GM19468 (cell line): ENCODE measurements at regions not wholly inside any gene's neighbourhood (a gene's known extent, or its start where the extent isn't known, plus 50 kb on each side); places are given as distances from the start of the nearest gene placed in this dataset.

Experiments used
- ATAC-seq: cut with Tn5 transposase; IDR thresholded peaks from one replicate; pipeline ENCODE4 v1.9.1; 2021; ENCODE audit warnings: mild to moderate bottlenecking, moderate library complexity, moderate number of reproducible peaks; ENCODE audit not compliant: unreplicated experiment; ENCODE audit errors: extremely low read depth

DNA sequence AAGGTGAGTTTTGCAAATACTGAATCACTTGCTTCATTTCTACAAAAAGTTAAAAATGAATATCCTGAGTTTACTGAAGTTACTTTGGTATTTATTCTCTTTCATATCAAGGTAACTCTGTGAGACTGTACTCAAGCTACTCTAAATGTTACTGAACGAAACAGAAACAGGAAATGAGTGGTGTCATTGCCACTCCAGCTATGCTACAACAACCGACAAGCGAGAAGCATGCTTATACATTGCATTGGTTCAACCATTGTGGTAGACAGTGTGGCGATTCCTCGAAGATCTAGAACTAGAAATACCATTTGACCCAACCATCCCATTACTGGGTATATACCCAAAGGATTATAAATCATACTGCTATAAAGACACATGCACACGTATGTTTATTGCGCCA lies 313.2 kb upstream of the THBS1 start:
- no peak for ATAC-seq

DNA sequence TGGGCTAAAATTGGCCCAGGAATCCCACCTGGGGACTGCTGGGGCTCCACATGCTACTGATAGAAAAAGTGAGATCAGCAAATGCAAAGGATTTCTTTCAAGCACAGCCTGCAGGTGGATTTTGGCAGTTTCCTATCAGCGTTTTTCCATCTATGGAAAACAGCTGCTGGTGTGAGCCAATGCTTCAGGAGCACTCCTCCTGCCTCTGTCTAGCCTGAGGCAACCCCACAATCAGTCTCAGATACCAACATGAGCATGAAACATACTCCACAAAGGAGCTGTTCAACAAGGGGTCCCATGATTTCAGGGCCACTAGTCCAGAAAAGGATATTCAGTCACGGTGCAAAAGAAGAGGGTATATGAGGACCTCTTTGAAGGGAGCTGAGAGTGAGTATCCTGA lies 311.5 kb upstream of the THBS1 start:
- no peak for ATAC-seq

DNA sequence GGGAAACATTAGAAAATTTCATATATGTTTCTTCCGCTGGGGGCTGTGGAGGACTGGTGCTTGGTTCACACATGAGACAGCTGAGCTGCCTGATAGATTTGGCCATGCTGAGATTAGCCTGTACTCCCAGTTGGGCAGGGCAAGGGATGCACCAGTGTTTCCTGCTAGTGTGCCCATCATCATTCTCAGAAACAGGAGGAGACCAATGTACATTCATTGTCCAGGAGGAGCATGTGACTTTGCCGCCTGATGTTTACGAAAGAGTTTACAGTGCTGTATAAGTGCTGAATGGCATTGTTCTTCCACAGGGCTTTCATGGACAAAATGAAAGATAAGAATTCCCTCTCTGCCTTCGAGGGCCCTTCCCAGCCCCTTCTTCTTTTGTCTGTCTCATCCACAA lies 311.1 kb upstream of the THBS1 start:
- no peak for ATAC-seq

DNA sequence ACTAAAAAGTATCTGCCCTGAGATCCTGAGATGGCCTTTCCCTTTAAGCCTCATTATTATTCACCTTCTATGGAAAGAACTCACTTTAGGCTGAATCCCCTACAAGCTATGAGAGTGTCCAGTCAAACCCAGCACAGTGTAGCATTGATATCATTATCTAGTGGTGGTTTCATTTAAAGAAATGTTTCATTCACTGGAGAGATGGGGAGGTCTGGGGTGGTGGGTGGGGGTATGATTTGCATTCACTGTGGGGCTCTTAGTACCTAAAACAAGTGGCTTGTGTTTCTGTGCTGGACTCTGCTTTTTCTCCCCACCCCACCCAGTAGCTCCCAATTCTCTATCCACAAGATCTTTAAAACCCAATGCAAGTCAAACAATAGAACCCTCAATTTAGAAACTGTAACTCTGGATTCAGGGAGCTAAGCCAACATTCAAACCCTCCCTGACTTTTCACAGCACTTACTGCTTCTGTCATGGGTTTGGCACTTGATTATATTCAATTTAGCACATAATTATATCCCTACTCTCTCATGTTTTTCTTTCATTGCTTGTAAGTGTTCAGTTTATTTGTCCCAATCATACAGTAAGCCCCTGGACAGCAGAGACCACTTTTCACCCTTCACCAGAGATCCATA lies 310.5 kb upstream of the THBS1 start:
- ATAC-seq = no peak

DNA sequence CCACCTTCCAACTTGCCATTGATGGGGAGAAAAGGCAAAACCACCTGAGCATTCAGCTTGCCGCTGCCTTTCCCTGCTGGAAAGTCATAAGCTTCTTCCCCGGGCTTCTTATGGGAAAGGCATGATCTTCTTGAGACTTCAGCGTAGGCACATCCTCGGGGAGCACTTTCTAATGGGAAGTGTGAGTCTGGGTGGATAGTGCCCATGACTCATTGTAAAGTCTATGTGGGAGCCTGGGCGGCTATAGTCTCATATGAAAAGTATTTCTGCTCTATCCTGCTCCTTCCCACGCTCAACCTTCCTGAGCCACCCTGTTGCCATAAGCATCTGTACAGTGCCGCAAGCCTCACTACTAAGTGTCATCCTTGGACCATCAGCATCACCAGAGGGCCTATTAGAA lies 309.9 kb upstream of the THBS1 start:
- no peak for ATAC-seq

DNA sequence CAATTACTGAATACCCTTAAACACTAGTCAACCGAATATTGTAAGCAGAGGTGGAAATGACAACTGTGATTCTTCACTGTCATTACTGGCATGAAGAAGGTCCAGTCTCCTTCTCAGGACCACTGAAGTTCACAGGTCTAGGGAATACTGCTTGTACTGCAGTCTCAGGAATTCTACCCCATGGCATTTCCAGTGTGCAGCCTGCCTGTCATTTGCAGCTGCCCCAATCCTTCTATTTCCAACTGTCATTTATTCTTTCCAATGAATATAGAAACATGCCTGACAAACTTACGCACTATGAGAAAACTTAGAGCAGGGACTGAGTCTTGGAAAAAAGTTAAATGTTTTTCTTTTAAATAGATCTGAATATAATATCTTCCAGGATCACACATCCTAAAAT lies 308.0 kb upstream of the THBS1 start:
- no peak for ATAC-seq

DNA sequence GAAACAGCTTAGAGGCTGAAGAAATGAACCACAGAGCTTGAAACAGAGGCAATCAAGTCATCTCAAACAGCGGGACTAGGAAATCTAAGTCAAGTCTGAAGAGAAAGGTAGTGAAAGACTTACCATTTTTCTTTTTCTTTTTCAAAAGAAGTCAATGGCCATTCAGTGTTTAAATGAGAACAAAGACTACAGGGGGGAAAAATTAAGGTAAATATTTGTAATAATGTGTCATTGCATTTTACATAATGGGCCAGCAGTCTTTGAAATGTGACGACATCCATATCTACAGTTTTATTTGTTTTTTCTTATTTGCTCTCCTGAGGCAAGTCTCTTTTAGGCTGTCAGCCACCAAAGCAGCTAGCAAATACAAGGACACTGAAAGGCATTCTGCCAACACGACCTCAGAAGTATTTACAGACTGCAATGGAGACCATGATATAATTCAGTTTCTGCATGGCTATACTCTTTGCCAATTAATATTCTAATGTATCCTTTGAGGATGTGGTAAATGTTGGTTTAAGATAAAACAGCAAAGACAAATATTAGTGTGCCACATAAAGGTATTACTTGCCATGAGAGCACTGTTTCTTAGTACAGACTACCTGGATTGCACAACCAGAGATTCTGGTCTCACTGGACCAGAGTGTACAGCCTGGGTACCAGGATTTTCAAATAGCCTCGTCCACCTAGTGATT lies 307.0 kb upstream of the THBS1 start:
- ATAC-seq = no peak

DNA sequence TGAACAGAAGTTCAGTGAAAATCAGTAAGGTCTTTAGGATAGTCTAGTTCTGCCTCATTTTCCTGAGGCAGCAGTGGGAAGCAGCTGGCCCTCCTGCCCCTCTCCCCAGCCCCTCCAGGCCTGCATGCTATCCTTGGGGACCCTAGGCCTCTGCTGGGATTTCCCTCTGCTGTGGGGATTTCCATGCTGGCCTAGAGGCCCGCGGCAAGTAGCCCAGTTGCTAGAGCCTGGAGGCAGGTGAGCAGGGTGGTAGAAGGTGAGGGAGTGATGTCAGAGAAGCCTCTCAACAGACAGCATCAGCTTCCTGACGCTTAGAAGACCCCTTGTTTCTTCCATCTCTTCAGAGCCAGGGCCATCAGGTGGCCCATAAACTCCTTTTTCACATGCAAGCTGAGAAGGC lies 305.8 kb upstream of the THBS1 start:
- no peak for ATAC-seq

DNA sequence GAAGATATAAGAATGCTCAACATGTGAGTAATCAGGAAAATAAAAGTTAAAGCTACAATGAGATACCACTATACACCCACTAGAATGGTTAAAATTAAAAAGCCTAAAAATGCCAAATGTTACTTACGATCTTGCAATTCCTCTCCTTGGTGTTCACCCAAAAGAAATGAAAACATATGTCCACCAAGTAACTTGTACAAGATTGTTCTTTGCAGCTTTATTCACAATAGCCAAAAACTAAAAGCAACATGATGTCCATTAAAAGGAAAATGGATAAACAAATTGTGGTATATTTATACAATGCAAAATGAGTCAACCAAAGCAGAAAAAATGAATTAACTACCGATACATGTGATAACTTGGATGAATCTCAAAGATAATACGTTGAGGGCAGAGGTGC lies 301.6 kb upstream of the THBS1 start:
- no peak for ATAC-seq

DNA sequence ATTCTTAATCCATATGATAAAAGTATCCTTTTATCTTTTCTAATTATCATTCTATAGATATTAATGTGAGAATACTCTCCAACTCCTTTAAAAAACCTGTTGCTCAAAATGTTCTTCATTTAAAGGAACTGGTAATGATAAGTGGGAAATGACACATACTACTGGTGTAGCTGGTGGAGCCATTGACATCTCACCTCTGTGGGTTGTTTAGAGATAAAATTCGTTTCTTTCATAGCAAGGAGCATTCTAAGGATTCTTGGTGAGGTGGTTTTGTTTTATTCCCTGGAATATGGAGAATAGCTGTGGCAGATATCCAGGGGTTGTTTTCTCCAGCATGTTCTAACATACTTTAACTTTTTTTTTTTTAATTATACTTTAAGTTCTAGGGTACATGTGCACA lies 299.8 kb upstream of the THBS1 start:
- no peak for ATAC-seq

DNA sequence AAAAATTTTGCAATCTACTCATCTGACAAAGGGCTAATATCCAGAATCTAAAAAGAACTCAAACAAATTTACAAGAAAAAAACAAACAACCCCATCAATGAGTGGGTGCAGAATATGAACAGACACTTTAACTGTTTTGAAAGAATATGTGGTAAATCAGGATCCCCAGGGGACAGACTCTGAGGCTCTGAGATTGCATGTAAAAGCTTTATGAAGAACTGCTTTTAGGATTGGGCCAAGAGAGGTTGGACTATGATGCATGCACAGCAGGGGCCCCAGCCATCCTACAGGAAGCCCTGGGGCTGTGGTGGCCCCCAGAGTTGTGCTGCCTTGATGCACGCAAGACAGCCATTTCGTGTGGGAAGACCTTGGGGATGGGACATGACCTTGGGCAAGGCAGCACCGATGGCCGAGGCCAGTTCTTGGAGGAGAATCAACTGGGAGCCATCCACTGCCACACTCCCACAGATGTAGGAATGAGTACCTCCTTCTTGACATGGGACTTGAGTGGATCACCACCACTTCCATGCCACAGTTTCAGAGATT lies 298.1 kb upstream of the THBS1 start:
- no peak for ATAC-seq

DNA sequence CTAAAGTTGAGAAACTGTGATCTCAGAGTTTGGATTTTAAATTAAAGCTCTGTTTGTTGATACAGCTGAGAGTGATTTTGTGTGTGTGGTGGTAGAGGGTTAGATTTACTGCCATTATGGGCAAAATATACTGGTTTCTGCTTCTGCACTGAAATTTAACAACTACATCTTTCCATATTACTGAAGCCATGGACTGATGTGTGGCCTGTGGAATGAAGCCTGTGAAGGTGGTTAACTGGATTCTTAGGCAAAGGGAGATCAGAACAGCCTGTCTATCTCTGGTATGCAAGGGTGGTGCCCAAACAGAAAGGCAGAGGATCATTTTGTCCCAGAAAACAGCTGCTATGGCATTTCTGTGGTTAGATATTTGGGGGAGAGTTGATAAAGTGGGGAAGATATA lies 297.3 kb upstream of the THBS1 start:
- ATAC-seq = no peak

DNA sequence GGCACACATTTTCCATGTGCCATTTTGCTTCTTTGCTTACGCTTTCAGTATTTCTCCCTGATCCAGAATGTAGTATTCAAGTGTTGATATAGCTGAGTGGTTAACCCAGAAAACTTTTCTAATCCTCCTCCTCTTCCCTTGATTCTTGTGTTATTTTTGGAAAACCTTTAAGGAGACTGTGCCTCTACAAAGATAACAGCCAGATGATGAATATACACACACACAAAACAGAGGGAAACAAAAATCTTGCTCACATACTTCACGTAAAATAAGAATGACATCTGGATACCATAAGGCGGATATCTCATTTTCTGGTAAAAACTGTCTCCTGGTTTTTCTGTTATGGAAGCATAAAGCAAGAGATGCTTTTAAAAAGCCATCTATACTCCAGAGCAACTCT lies 295.8 kb upstream of the THBS1 start:
- ATAC-seq = no peak

DNA sequence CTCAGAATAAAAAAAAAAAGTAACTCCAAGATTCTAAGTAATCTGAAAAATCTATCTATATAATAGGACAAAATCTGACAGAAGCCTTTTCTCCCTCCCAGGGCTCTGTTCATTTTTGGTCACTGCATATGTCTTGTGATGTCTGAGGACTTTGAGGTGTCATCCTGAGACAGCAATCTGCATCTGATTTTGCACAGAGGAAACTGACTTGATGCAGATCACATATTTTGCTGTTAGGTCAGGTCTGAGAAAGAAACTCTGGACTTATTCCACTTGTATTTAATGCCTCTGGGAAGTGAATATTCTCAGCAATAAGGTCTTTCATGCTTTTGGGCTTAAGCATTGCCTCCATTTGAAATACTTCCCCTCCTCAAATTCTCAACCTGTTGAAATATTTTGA lies 295.2 kb upstream of the THBS1 start:
- ATAC-seq = no peak

DNA sequence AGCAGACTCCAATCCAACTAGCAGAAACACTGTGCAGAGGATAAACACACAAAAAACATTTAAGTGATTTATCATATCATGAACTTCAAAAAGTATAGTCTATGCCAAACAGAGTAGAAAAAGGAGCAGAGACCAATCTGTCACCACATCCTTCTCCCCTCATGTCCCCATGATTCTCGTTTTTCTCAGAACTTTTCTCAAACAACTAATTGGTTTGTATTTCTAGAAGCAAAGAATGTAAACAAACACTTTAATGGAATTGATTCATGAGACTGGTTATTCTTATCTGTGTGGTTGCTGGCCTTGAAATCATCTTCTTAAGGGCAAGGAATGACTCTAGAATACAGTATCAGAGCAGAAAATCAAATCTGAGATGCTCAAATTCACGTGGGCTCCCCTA lies 294.2 kb upstream of the THBS1 start:
- no peak for ATAC-seq

DNA sequence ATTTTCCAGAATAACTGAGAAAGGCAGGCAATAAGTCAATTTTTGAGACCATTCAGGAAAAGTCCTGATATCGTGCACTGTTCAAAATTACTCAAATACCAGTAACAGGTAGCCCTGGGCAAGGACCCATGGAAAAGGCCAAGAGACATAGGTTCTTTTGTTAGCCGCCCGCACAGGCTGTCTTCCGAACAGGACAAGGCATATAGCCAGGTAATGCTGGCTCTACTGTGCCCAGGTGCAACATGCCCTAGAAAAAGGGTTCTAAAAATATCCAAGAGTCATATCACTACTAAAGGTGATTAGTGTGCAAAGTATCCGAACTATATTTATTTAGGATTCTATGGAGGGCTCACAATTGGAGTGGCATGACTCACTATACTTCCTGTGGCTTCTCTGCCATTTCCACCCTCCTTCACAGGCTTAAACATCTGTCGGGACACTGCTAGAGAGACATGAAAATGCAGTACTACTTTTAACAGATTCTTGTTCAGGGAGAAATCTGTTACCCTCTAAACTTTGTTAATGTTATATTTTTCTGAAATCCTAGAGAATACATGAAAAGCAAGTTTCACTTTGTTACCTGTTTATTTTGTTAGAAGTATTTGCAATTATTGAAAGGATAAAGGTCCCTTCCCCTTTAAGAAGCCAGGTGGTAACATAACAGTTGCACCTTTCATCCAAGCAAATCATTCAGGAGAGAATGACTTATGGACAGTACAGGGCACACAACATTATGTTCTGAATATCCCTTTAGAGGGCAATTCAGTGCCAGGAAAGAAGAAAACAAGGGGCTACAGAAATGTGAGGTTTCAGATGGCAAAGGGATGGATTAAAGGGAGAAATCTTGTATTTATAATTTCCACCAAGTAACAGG lies 293.3 kb upstream of the THBS1 start:
- ATAC-seq = no peak

DNA sequence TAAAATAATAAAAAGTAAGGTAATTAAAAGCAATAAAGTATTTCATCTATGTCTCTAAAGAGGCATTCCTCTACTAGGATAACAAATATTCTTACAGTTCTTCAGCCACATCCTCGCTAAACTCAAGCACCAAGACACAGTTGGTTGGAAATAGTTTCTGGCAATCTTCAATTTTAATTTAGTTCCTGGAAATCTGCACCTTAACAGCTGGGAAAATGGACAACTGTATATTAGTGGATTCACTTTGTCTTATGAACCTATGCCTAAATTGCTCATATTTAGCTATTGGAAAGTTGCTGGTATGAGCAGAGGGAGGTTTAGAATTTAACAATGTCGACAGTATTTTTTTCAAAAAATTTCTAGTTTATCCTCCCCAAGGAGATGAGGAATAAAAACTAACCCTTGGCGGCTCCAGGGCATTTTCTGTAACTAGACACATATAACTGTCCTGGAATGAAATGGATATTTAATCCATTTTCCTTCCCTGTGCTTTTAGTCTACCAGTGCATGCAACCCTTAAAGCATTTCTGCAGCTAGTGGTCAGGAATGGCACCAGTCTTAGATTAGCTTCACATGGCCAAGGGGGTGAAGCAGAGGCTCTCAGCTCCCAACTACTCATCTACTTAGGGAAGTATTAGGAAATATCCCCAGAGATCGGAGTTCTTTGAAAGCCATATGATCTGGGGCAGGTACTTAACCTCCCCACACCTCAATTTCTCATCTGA lies 290.0 kb upstream of the THBS1 start:
- ATAC-seq = no peak

DNA sequence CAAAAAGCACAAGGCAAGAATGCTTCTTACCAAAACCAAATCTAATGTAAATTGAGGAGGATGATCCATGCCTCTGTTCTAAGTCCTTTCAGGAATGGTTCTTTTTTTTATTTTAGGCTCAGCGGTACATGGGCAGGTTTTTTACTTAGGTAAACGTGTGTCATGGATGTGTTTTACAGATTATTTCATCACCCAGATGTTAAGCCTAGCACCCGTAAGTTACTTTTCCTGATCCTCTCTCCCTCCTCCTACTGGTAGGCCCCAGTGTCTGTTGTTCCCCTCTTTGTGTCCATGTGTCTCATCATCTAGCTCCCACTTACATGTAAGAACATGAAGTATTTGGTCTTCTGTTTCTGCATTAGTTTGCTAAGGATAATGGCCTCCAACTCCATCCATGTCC lies 289.2 kb upstream of the THBS1 start:
- no peak for ATAC-seq

DNA sequence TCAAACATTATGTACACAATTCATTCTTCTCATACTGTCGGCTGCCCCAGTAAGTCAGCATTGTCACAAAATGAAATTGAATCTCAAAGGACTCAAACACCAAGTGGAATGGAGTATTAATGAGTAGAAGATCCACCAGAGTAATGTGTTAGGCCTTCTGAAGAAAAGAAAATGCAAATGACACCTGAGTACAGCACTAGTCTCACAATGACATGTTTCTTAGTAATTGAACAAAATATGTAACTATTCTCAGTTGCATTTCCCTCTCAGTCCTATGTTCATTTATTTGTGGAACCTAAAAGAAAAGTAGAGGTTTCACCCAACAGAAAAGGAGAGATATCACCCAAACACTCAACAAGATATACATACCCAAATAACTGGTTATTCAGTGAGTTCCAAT lies 283.9 kb upstream of the THBS1 start:
- no peak for ATAC-seq

DNA sequence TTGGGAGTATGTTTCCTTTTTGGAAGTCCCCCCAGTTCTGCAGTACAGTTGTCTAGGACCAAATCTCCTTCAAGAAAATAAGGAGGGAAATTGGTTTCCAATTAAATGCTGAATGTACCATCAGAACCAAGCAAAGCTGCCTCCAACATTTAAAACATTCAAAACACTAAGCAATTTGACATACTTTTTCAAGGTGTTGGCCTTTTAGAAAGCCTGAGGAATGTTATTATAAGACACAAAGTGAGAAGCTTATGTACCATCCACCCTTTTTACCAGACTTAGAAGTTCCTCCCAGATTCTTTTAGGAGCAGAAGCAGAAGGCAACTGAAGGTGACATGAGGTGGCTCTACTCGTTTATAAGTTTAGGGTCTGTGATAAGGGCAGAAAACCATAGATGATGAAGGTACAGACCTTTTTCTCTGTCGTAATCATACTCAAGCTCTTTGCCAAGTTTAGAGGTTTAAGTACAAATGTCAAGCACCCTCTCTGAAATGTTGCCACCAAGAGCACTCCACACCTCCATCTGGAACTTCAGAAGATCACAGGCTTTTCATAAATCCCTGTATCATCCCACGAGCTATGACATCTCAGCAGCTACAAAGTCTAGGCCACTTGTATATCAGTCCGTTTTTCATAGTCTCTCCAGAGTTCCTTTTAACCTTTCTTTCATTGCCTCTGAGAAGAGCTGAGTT lies 282.5 kb upstream of the THBS1 start:
- no peak for ATAC-seq
